ENCODE measurements at regions not wholly inside any gene's neighbourhood (a gene's known extent, or its start where the extent isn't known, plus 50 kb on each side); places are given as distances from the start of the nearest gene placed in this dataset.
A peak's percentile ranks its signal among the peaks of the same experiment; 100 is the strongest.

GRCh38 chr10:30118590-30118989 is 59.2 kb upstream of the JCAD start:
- DNase-seq (ENCODE audit: low spot score) = no peak

GRCh38 chr10:30117812-30118501 is 58.6 kb upstream of the JCAD start:
- DNase-seq (ENCODE audit: low spot score) = no peak

GRCh38 chr10:30116041-30116491 is 56.7 kb upstream of the JCAD start:
- DNase-seq (ENCODE audit: low spot score) = no peak

- DNase-seq (ENCODE audit: low spot score) = no peak
Measured at GRCh38 chr10:30115626-30115940, 56.2 kb upstream of the JCAD start.

- DNase-seq (ENCODE audit: low spot score) = no peak
Measured at GRCh38 chr10:30114881-30115625, 55.7 kb upstream of the JCAD start.

GRCh38 chr10:30114401-30114800 is 55.0 kb upstream of the JCAD start:
- DNase-seq (ENCODE audit: low spot score) = no peak

GRCh38 chr10:30111340-30112022 is 52.1 kb upstream of the JCAD start:
- peak; percentile 75 for DNase-seq (ENCODE audit: low spot score)
